ENCODE measurements at regions not wholly inside any gene's neighbourhood (a gene's known extent, or its start where the extent isn't known, plus 50 kb on each side); places are given as distances from the start of the nearest gene placed in this dataset.

- Histone ChIP-seq H3K4me3 (no peak overlapping the region), H3K36me3 (ENCODE audit: insufficient read depth in 1 of 2, low read depth in 1 of 2) (no peaks in the 10 kb centered on the region), H3K4me1 (no peaks in the 10 kb centered on the region), H3K27ac (no peak overlapping the region), H3K9me3 (no peaks in the 10 kb centered on the region), H3K27me3 (ENCODE audit: insufficient read depth in 3 of 3, low read length in 2 of 3) (no peaks in the 10 kb centered on the region)
- WGBS, 3 donors, result 55 to 73% (median 61%) methylated on average over 2 of the region's 2 CpGs
- intact Hi-C loops (cut with DNase I), result no loop called here
- DNase-seq (no peak), ATAC-seq (no peak)
- TF ChIP-seq, protein P1, sequence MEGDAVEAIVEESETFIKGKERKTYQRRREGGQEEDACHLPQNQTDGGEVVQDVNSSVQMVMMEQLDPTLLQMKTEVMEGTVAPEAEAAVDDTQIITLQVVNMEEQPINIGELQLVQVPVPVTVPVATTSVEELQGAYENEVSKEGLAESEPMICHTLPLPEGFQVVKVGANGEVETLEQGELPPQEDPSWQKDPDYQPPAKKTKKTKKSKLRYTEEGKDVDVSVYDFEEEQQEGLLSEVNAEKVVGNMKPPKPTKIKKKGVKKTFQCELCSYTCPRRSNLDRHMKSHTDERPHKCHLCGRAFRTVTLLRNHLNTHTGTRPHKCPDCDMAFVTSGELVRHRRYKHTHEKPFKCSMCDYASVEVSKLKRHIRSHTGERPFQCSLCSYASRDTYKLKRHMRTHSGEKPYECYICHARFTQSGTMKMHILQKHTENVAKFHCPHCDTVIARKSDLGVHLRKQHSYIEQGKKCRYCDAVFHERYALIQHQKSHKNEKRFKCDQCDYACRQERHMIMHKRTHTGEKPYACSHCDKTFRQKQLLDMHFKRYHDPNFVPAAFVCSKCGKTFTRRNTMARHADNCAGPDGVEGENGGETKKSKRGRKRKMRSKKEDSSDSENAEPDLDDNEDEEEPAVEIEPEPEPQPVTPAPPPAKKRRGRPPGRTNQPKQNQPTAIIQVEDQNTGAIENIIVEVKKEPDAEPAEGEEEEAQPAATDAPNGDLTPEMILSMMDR (IDR thresholded peaks at IDR 0.05), result no peak
Measured at GRCh38 chr2:164055623-164056022, 319.8 kb upstream of the FIGN start.

DNA sequence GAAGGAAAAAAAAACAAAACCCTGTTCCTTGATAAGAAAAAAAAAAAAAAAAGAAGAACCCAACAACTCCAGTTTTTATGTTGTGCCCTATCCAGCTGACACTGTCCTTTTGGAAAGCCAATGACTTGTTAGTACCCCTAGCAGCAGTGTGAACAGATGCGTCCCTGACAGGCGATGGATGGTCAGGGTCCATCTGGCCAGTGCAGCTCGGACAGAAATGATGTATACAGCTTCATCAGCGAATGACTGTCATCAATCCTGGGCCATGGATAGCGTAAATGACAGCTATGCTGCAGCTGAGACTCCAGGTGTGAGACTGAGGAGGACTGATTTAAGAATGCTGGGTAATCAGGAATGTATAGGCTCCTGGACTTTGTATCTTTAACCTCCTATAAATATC is 318.8 kb upstream of the FIGN start:
- H3K4me1 ChIP-seq, result no peaks in the 10 kb centered on the region
- intact Hi-C loops (cut with DNase I), result no loop called here
- 76 to 79% (median 77%) methylated on average over 5 of the region's 5 CpGs for WGBS, 3 donors

DNA sequence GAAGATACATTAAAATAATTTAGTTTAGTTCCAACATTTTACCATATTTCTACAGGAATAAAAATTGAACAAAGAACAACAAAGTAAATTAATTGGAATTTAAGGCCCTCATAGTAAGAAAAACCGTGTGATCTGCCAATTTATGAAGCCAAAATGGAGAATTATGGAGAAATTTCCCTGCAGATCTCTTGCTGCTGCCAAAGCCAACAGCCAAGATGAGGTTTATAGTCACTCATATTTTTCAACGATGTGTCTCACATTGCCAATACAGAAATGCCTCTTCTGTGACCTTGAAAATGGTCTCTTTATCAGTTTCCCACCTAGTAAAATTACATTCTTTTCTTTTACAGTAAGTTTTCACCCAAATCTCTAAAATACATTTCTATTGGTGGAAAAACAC is 317.2 kb upstream of the FIGN start:
- ATAC-seq, result no peak
- DNase-seq, result no peak

More for the DNA sequence above, 318.8 kb upstream of the FIGN start:
- TF ChIP-seq, protein P1 (IDR thresholded peaks at IDR 0.05), result no peak
- no peak overlapping the region for H3K27ac ChIP-seq
- H3K36me3 ChIP-seq (ENCODE audit: insufficient read depth in 1 of 2, low read depth in 1 of 2), result no peaks in the 10 kb centered on the region
- H3K4me3 ChIP-seq, result no peak overlapping the region
- H3K27me3 ChIP-seq (ENCODE audit: insufficient read depth in 3 of 3, low read length in 2 of 3), result no peaks in the 10 kb centered on the region
- ATAC-seq, result no peak
- no peaks in the 10 kb centered on the region for H3K9me3 ChIP-seq
- DNase-seq, result no peak

GRCh38 chr2:164052006-164052405 is 316.2 kb upstream of the FIGN start:
- no peaks in the 10 kb centered on the region for H3K36me3 ChIP-seq (ENCODE audit: insufficient read depth in 1 of 2, low read depth in 1 of 2)
- ATAC-seq, result no peak
- WGBS, 3 donors, result 70 to 75% (median 74%) methylated on average over 6 of the region's 6 CpGs
- DNase-seq, result no peak
- no peaks in the 10 kb centered on the region for H3K27me3 ChIP-seq (ENCODE audit: insufficient read depth in 3 of 3, low read length in 2 of 3)
- H3K27ac ChIP-seq, result no peak overlapping the region
- intact Hi-C loops (cut with DNase I), result no loop called here
- no peaks in the 10 kb centered on the region for H3K9me3 ChIP-seq
- TF ChIP-seq, protein P1 (IDR thresholded peaks at IDR 0.05), result no peak
- no peak overlapping the region for H3K4me3 ChIP-seq
- no peaks in the 10 kb centered on the region for H3K4me1 ChIP-seq

More for the DNA sequence above, 317.2 kb upstream of the FIGN start:
- Histone ChIP-seq H3K4me1 (no peaks in the 10 kb centered on the region), H3K4me3 (no peak overlapping the region), H3K36me3 (ENCODE audit: insufficient read depth in 1 of 2, low read depth in 1 of 2) (no peaks in the 10 kb centered on the region), H3K9me3 (no peaks in the 10 kb centered on the region), H3K27me3 (ENCODE audit: insufficient read depth in 3 of 3, low read length in 2 of 3) (no peaks in the 10 kb centered on the region), H3K27ac (no peak overlapping the region)
- 24 to 42% (median 26%) methylated on average over 2 of the region's 2 CpGs for WGBS, 3 donors
- intact Hi-C loops (cut with DNase I), result no loop called here
- TF ChIP-seq, protein P1 (IDR thresholded peaks at IDR 0.05), result no peak

DNA sequence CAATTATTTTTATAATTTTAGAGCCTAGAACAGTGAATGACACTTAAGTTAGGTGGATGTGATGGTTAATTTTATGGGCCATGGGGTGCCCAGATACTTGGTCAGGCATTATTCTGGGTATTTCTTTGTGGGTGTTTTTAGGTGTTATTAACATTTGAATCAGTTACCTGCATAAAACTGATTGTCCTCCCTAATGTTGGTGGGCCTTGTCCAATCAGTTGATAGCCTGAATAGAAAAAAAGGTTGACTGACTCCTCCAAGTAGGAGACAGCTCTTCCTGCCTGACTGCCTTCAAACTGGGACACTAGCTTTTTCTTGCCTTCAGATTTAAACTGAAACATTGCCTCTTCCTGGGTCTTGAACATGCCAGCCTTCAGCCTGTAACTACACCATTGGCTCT is 312.9 kb upstream of the FIGN start:
- no peaks in the 10 kb centered on the region for H3K36me3 ChIP-seq (ENCODE audit: insufficient read depth in 1 of 2, low read depth in 1 of 2)
- H3K27ac ChIP-seq, result no peak overlapping the region
- H3K9me3 ChIP-seq, result no peaks in the 10 kb centered on the region
- H3K4me1 ChIP-seq, result no peaks in the 10 kb centered on the region
- TF ChIP-seq, protein P1 (IDR thresholded peaks at IDR 0.05), result no peak
- ATAC-seq (no peak), DNase-seq (no peak)
- no peak overlapping the region for H3K4me3 ChIP-seq
- no peaks in the 10 kb centered on the region for H3K27me3 ChIP-seq (ENCODE audit: insufficient read depth in 3 of 3, low read length in 2 of 3)
- intact Hi-C loops (cut with DNase I), result no loop called here

Data from psoas muscle (tissue), 7 donors.